SK-N-SH (cell line): ENCODE measurements at regions not wholly inside any gene's neighbourhood (a gene's known extent, or its start where the extent isn't known, plus 50 kb on each side); places are given as distances from the start of the nearest gene placed in this dataset.

Experiments
- ELF1 ChIP-seq: IDR thresholded peaks from 2 replicates; pipeline ENCODE4 v1.4.0; 2012
- EZH2phosphoT487 ChIP-seq: fragments of 200-600 bp; sonication (generic); IDR thresholded peaks from 2 replicates; pipeline ENCODE4 v1.6.1; 2017; ENCODE audit warnings: low read depth, mixed run types, mild to moderate bottlenecking, antibody characterized with exemption, moderate library complexity, borderline replicate concordance
- RAD21 ChIP-seq: IDR thresholded peaks from 2 replicates; pipeline ENCODE4 v1.6.1; 2012; ENCODE audit warnings: mild to moderate bottlenecking, low read length
- SIN3A ChIP-seq: IDR thresholded peaks from 2 replicates; pipeline ENCODE4 v1.6.1; 2012; ENCODE audit warnings: low read depth, mild to moderate bottlenecking, low read length, moderate library complexity, borderline replicate concordance
- TF ChIP-seq, protein P1 (sequence below): fragments of 200-600 bp; sonication (generic); IDR thresholded peaks from 2 replicates; pipeline ENCODE4 v1.6.1; 2017; ENCODE audit warnings: antibody characterized with exemption, mild to moderate bottlenecking, moderate library complexity
- TF ChIP-seq, protein P2 (sequence below): fragments of 150-350 bp; IDR thresholded peaks from 2 replicates; pipeline ENCODE4 v1.6.1; 2016; ENCODE audit warnings: mild to moderate bottlenecking, low read depth, low read length
- TF ChIP-seq, protein P3 (sequence below): IDR thresholded peaks from 2 replicates; pipeline ENCODE4 v1.6.1; 2012; ENCODE audit warnings: mild to moderate bottlenecking, low read depth, low read length, moderate library complexity
- TF ChIP-seq, protein P4 (sequence below): IDR thresholded peaks from 2 replicates; pipeline ENCODE4 v1.4.0; 2012; ENCODE audit warnings: low read depth

DNA sequence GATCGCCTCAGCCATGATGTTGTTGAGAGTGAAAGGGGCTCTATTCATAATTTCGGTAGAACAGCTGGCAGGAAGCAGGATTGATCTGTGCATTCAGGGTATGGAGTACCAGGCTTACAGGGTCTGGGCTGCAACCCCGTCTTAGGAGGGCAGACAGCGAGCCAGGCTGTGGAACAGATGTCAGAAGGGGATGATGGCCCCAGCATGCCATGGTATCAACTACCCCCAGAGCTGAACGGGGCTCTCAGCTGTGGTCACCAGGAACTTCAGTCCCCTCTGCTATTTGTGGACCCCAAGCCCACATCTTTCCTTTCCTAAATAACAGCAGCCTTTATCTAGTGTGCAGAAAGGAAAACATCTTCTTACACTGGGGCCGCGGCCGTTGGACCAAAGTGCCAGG, 422.2 kb upstream of the SALL3 start:
- TF ChIP-seq, protein P1, sequence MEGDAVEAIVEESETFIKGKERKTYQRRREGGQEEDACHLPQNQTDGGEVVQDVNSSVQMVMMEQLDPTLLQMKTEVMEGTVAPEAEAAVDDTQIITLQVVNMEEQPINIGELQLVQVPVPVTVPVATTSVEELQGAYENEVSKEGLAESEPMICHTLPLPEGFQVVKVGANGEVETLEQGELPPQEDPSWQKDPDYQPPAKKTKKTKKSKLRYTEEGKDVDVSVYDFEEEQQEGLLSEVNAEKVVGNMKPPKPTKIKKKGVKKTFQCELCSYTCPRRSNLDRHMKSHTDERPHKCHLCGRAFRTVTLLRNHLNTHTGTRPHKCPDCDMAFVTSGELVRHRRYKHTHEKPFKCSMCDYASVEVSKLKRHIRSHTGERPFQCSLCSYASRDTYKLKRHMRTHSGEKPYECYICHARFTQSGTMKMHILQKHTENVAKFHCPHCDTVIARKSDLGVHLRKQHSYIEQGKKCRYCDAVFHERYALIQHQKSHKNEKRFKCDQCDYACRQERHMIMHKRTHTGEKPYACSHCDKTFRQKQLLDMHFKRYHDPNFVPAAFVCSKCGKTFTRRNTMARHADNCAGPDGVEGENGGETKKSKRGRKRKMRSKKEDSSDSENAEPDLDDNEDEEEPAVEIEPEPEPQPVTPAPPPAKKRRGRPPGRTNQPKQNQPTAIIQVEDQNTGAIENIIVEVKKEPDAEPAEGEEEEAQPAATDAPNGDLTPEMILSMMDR = no peak
- TF ChIP-seq EZH2phosphoT487 (no peak), RAD21 (no peak), SIN3A (no peak), ELF1 (no peak)
- TF ChIP-seq, protein P2, sequence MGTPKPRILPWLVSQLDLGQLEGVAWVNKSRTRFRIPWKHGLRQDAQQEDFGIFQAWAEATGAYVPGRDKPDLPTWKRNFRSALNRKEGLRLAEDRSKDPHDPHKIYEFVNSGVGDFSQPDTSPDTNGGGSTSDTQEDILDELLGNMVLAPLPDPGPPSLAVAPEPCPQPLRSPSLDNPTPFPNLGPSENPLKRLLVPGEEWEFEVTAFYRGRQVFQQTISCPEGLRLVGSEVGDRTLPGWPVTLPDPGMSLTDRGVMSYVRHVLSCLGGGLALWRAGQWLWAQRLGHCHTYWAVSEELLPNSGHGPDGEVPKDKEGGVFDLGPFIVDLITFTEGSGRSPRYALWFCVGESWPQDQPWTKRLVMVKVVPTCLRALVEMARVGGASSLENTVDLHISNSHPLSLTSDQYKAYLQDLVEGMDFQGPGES = no peak
- TF ChIP-seq, protein P3, sequence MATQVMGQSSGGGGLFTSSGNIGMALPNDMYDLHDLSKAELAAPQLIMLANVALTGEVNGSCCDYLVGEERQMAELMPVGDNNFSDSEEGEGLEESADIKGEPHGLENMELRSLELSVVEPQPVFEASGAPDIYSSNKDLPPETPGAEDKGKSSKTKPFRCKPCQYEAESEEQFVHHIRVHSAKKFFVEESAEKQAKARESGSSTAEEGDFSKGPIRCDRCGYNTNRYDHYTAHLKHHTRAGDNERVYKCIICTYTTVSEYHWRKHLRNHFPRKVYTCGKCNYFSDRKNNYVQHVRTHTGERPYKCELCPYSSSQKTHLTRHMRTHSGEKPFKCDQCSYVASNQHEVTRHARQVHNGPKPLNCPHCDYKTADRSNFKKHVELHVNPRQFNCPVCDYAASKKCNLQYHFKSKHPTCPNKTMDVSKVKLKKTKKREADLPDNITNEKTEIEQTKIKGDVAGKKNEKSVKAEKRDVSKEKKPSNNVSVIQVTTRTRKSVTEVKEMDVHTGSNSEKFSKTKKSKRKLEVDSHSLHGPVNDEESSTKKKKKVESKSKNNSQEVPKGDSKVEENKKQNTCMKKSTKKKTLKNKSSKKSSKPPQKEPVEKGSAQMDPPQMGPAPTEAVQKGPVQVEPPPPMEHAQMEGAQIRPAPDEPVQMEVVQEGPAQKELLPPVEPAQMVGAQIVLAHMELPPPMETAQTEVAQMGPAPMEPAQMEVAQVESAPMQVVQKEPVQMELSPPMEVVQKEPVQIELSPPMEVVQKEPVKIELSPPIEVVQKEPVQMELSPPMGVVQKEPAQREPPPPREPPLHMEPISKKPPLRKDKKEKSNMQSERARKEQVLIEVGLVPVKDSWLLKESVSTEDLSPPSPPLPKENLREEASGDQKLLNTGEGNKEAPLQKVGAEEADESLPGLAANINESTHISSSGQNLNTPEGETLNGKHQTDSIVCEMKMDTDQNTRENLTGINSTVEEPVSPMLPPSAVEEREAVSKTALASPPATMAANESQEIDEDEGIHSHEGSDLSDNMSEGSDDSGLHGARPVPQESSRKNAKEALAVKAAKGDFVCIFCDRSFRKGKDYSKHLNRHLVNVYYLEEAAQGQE = no peak
- TF ChIP-seq, protein P4, sequence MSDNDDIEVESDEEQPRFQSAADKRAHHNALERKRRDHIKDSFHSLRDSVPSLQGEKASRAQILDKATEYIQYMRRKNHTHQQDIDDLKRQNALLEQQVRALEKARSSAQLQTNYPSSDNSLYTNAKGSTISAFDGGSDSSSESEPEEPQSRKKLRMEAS = no peak
